Ishikawa (cell line): ENCODE measurements at regions not wholly inside any gene's neighbourhood (a gene's known extent, or its start where the extent isn't known, plus 50 kb on each side); places are given as distances from the start of the nearest gene placed in this dataset.

ENCODE experiments used
- CEBPB ChIP-seq: IDR thresholded peaks from 2 replicates; pipeline ENCODE4 v1.6.1; 2012
- CREB1 ChIP-seq: IDR thresholded peaks from 2 replicates; pipeline ENCODE4 v1.6.1; 2012; ENCODE audit warnings: low read depth
- EGR1 ChIP-seq: IDR thresholded peaks from 2 replicates; pipeline ENCODE4 v1.6.1; 2012
- EP300 ChIP-seq: IDR thresholded peaks from 2 replicates; pipeline ENCODE4 v1.6.1; 2012; ENCODE audit warnings: borderline replicate concordance
- FOXM1 ChIP-seq: IDR thresholded peaks from 2 replicates; pipeline ENCODE4 v1.6.1; 2012; ENCODE audit warnings: low read depth, borderline replicate concordance
- NFIC ChIP-seq: IDR thresholded peaks from 2 replicates; pipeline ENCODE4 v1.6.1; 2012
- RAD21 ChIP-seq: IDR thresholded peaks from 2 replicates; pipeline ENCODE4 v1.6.1; 2012; ENCODE audit warnings: low read depth
- REST ChIP-seq: IDR thresholded peaks from 2 replicates; pipeline ENCODE4 v1.6.1; 2012; ENCODE audit warnings: low read depth, mild to moderate bottlenecking
- TAF1 ChIP-seq: IDR thresholded peaks from 2 replicates; pipeline ENCODE4 v1.6.1; 2012; ENCODE audit warnings: low read depth, mild to moderate bottlenecking
- TCF12 ChIP-seq: IDR thresholded peaks from 2 replicates; pipeline ENCODE4 v1.6.1; 2012; ENCODE audit warnings: low read depth
- TEAD4 ChIP-seq: IDR thresholded peaks from 2 replicates; pipeline ENCODE4 v1.6.1; 2012
- YY1 ChIP-seq: IDR thresholded peaks from 2 replicates; pipeline ENCODE4 v1.6.1; 2012; ENCODE audit warnings: low read depth
- ZBTB7A ChIP-seq: IDR thresholded peaks from 2 replicates; pipeline ENCODE4 v1.6.1; 2012; ENCODE audit warnings: low read depth
- TF ChIP-seq, protein P1 (sequence below): IDR thresholded peaks from 2 replicates; pipeline ENCODE4 v1.6.1; 2012
- TF ChIP-seq, protein P2 (sequence below): IDR thresholded peaks from 2 replicates; pipeline ENCODE4 v1.6.1; 2012

- no peak for TF ChIP-seq ZBTB7A
- TF ChIP-seq TEAD4, result no peak
- no peak for TF ChIP-seq YY1
- no peak for TF ChIP-seq TAF1
- TF ChIP-seq, protein P1, sequence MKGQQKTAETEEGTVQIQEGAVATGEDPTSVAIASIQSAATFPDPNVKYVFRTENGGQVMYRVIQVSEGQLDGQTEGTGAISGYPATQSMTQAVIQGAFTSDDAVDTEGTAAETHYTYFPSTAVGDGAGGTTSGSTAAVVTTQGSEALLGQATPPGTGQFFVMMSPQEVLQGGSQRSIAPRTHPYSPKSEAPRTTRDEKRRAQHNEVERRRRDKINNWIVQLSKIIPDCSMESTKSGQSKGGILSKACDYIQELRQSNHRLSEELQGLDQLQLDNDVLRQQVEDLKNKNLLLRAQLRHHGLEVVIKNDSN, result no peak
- TF ChIP-seq EGR1, result no peak
- no peak for TF ChIP-seq TCF12
- TF ChIP-seq, protein P2, sequence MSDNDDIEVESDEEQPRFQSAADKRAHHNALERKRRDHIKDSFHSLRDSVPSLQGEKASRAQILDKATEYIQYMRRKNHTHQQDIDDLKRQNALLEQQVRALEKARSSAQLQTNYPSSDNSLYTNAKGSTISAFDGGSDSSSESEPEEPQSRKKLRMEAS, result no peak
- no peak for TF ChIP-seq CREB1
- TF ChIP-seq REST, result no peak
- no peak for TF ChIP-seq EP300
- TF ChIP-seq RAD21, result no peak
- TF ChIP-seq CEBPB, result no peak
- TF ChIP-seq FOXM1, result no peak
- TF ChIP-seq NFIC, result no peak
Measured at GRCh38 chr4:53865054-53865453, 199.4 kb downstream of the CHIC2 start.

- TF ChIP-seq NFIC, result no peak
- no peak for TF ChIP-seq TAF1
- TF ChIP-seq EP300, result no peak
- no peak for TF ChIP-seq TEAD4
- TF ChIP-seq, protein P1, result no peak
- TF ChIP-seq EGR1, result no peak
Measured at GRCh38 chr4:53863736-53864365, 200.6 kb downstream of the CHIC2 start.

DNA sequence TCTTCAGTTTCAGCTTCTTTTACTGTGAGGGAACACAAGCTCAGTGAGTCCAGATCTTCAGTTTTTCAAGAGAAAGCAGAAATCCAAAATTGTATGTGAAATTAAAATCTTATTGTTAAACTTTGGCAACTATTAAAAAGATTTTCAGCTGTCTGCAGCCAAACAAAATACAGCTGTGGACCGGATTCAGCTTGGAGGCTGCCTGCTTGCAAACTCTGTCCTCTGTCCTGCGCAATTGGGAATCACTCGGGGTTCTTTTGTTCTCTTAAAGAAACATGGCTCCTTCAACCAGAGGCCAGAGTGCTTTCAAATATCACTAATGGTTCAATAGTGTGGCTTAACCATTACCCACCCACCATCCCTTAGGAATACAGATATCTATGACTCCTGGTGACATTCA lies 201.2 kb downstream of the CHIC2 start:
- TF ChIP-seq TAF1 (no peak), FOXM1 (no peak), CEBPB (no peak), CREB1 (no peak), REST (no peak), YY1 (no peak), TCF12 (no peak), NFIC (no peak)
- TF ChIP-seq, protein P1, result no peak
- TF ChIP-seq, protein P2, result no peak

DNA sequence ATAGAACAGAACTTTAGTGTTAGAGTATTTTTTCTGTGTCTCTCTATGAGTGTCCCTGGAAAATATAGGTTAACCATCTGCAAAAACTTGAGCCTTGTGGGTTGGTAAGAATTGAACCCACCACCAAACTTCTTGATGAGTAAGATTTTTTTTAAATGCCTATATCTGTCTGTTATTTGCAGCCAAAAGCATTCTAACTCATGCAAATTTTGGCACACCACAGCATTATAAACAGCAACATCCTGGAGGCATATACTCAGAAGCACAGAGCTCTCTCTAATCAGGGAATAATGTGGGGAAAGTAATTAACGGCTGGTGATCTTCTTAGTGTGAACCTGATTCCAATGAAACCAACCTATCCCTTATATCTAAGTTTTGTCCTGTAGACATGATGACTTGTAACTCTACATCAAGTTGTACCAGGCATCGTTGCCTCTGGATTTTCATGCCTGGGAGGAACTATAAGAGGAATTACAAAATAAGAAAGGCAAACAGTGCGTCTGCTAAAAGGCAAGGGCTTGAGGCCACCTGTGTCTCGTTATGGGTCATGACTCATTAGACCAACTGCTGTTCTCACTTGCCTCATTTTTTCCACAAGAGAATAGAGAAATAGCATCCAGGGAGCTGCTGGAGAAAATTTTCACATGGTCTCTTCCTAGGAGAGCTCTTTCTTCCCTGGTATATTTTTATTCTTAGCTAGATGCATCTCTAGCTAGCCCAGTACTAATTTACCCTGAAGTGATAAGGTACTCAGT lies 202.4 kb downstream of the CHIC2 start:
- TF ChIP-seq TAF1 (no peak), RAD21 (no peak), CREB1 (no peak)
- TF ChIP-seq, protein P2, result no peak

- TF ChIP-seq, protein P1, result no peak
- TF ChIP-seq NFIC, result no peak
- no peak for TF ChIP-seq CEBPB
- TF ChIP-seq EP300, result no peak
- TF ChIP-seq TCF12, result no peak
- TF ChIP-seq, protein P2, result no peak
- no peak for TF ChIP-seq YY1
- no peak for TF ChIP-seq FOXM1
- no peak for TF ChIP-seq EGR1
- no peak for TF ChIP-seq TAF1
- no peak for TF ChIP-seq TEAD4
- no peak for TF ChIP-seq ZBTB7A
- TF ChIP-seq REST, result no peak
Measured at GRCh38 chr4:53859305-53859704, 205.1 kb downstream of the CHIC2 start.
